WTC11 (cell line): ENCODE measurements at regions not wholly inside any gene's neighbourhood (a gene's known extent, or its start where the extent isn't known, plus 50 kb on each side); places are given as distances from the start of the nearest gene placed in this dataset.

Experiments used
- ATAC-seq: fragments of 200-7000 bp; cut with Tn5 transposase; 2 replicates; pipeline ENCODE4 v1.10.0; 2021; ENCODE audit warnings: mild to moderate bottlenecking, moderate library complexity
- CTCF ChIA-PET: fragments of 300-600 bp; sonication (Branson Sonifier 250); formaldehyde crosslinking; loops from one replicate; lab custom pipeline; 2021; ENCODE audit warnings: antibody characterized with exemption; lab: Charles Lee
- POLR2A ChIA-PET: fragments of 350-600 bp; sonication (Branson Sonifier 250); formaldehyde crosslinking; loops from one replicate; lab custom pipeline; 2021; ENCODE audit warnings: antibody characterized with exemption; lab: Charles Lee
- DNase-seq: peaks from one replicate; pipeline ENCODE4 v3.0.0; 2021; ENCODE audit warnings: low spot score
- H3K27ac Mint-ChIP-seq: 2 replicates; pipeline ENCODE4 v1.8.0; 2021; ENCODE audit warnings: mixed read lengths
- H3K27me3 Mint-ChIP-seq: 2 replicates; pipeline ENCODE4 v1.8.0; 2021; ENCODE audit warnings: low read depth, mild to moderate bottlenecking, moderate library complexity, mixed read lengths
- H3K36me3 Mint-ChIP-seq: 2 replicates; pipeline ENCODE4 v1.8.0; 2021; ENCODE audit warnings: mixed read lengths
- H3K4me1 Mint-ChIP-seq: 2 replicates; pipeline ENCODE4 v1.8.0; 2022; ENCODE audit warnings: mixed read lengths
- H3K4me3 Mint-ChIP-seq: 2 replicates; pipeline ENCODE4 v1.8.0; 2021; ENCODE audit warnings: mild to moderate bottlenecking, moderate library complexity, mixed read lengths
- H3K9me3 Mint-ChIP-seq: 2 replicates; pipeline ENCODE4 v1.8.0; 2021; ENCODE audit warnings: mixed read lengths
- AFF4 ChIP-seq: sonication (generic); formaldehyde crosslinking; IDR thresholded peaks from 2 replicates; pipeline ENCODE4 v1.8.1; 2023; ENCODE audit warnings: mild to moderate bottlenecking, missing genetic modification reagents, borderline replicate concordance
- CREB1 ChIP-seq: sonication (generic); formaldehyde crosslinking; IDR thresholded peaks from 2 replicates; pipeline ENCODE4 v1.8.0; 2023; ENCODE audit warnings: mild to moderate bottlenecking, missing genetic modification reagents
- CREM ChIP-seq: sonication (generic); formaldehyde crosslinking; IDR thresholded peaks from 2 replicates; pipeline ENCODE4 v1.8.1; 2022; ENCODE audit warnings: mild to moderate bottlenecking, missing genetic modification reagents, moderate library complexity
- FOXK1 ChIP-seq: sonication (generic); formaldehyde crosslinking; IDR thresholded peaks from 2 replicates; pipeline ENCODE4 v1.8.0; 2022; ENCODE audit warnings: mild to moderate bottlenecking, moderate library complexity, missing genetic modification reagents
- NFATC4 ChIP-seq: fragments of 250-450 bp; sonication (Bioruptor Pico); IDR thresholded peaks from 2 replicates; pipeline ENCODE4 v1.9.0; 2021; ENCODE audit warnings: mild to moderate bottlenecking
- NFYB ChIP-seq: sonication (generic); formaldehyde crosslinking; conservative IDR thresholded peaks from 2 replicates; pipeline ENCODE4 v1.8.0; 2022; ENCODE audit warnings: low read depth, missing genetic modification reagents
- OVOL2 ChIP-seq: fragments of 250-450 bp; sonication (Bioruptor Pico); IDR thresholded peaks from 2 replicates; pipeline ENCODE4 v1.9.0; 2021; ENCODE audit warnings: mild to moderate bottlenecking, borderline replicate concordance
- SMAD3 ChIP-seq: sonication (generic); formaldehyde crosslinking; IDR thresholded peaks from 2 replicates; pipeline ENCODE4 v1.8.0; 2022; ENCODE audit warnings: missing genetic modification reagents, mild to moderate bottlenecking, borderline replicate concordance
- SP1 ChIP-seq: sonication (generic); formaldehyde crosslinking; conservative IDR thresholded peaks from 2 replicates; pipeline ENCODE4 v1.8.1; 2022; ENCODE audit warnings: missing genetic modification reagents
- TEAD4 ChIP-seq: sonication (generic); formaldehyde crosslinking; IDR thresholded peaks from 2 replicates; pipeline ENCODE4 v1.8.0; 2022; ENCODE audit warnings: mild to moderate bottlenecking, missing genetic modification reagents
- ZBTB21 ChIP-seq: sonication (generic); formaldehyde crosslinking; IDR thresholded peaks from 2 replicates; pipeline ENCODE4 v1.8.1; 2023; ENCODE audit warnings: mild to moderate bottlenecking, missing genetic modification reagents, borderline replicate concordance
- ZNF121 ChIP-seq: sonication (generic); formaldehyde crosslinking; IDR thresholded peaks from 2 replicates; pipeline ENCODE4 v1.8.0; 2023; ENCODE audit warnings: missing genetic modification reagents
- ZNF138 ChIP-seq: sonication (generic); formaldehyde crosslinking; conservative IDR thresholded peaks from 2 replicates; pipeline ENCODE4 v1.8.1; 2022; ENCODE audit warnings: mild to moderate bottlenecking, moderate library complexity, missing genetic modification reagents
- ZNF232 ChIP-seq: sonication (generic); formaldehyde crosslinking; IDR thresholded peaks from 2 replicates; pipeline ENCODE4 v1.8.0; 2022; ENCODE audit warnings: mild to moderate bottlenecking, missing genetic modification reagents
- ZNF317 ChIP-seq: sonication (generic); formaldehyde crosslinking; IDR thresholded peaks from 2 replicates; pipeline ENCODE4 v1.8.1; 2023; ENCODE audit warnings: low read depth, mild to moderate bottlenecking, moderate library complexity, missing genetic modification reagents, borderline replicate concordance
- ZNF425 ChIP-seq: fragments of 250-450 bp; sonication (Bioruptor Pico); conservative IDR thresholded peaks from 2 replicates; pipeline ENCODE4 v1.9.0; 2021; ENCODE audit warnings: mild to moderate bottlenecking
- ZSCAN18 ChIP-seq: fragments of 250-450 bp; sonication (Bioruptor Pico); IDR thresholded peaks from 2 replicates; pipeline ENCODE4 v2.1.2; 2022; ENCODE audit warnings: mild to moderate bottlenecking, moderate library complexity
- TF ChIP-seq, protein P1 (sequence below): sonication (generic); formaldehyde crosslinking; IDR thresholded peaks from 2 replicates; pipeline ENCODE4 v1.8.0; 2022; ENCODE audit warnings: mild to moderate bottlenecking, missing genetic modification reagents
- TF ChIP-seq, protein P2 (sequence below): sonication (generic); formaldehyde crosslinking; IDR thresholded peaks from 2 replicates; pipeline ENCODE4 v1.8.0; 2023; ENCODE audit warnings: missing genetic modification reagents
- TF ChIP-seq, protein P3 (sequence below): sonication (generic); formaldehyde crosslinking; IDR thresholded peaks from 2 replicates; pipeline ENCODE4 v1.8.0; 2022; ENCODE audit warnings: mild to moderate bottlenecking, missing genetic modification reagents
- TF ChIP-seq, protein P4 (sequence below): sonication (generic); formaldehyde crosslinking; IDR thresholded peaks from 2 replicates; pipeline ENCODE4 v1.8.1; 2023; ENCODE audit warnings: mild to moderate bottlenecking, moderate library complexity, missing genetic modification reagents

- TF ChIP-seq CREM (CRISPR knock-in tag): no peak
Observed at GRCh38 chr1:189783456-189783855, 694.2 kb downstream of the BRINP3 start (continued).

- H3K4me3 Mint-ChIP-seq: no peak overlapping the region
- peaks cover 10% of the 10 kb centered on the region for H3K4me1 Mint-ChIP-seq
- peaks cover 4% of the 10 kb centered on the region for H3K9me3 Mint-ChIP-seq
- CTCF ChIA-PET: no interaction called here
- H3K27ac Mint-ChIP-seq: no peak overlapping the region
- no peaks in the 10 kb centered on the region for H3K27me3 Mint-ChIP-seq
- ATAC-seq: no peak
- TF ChIP-seq AFF4 (CRISPR knock-in tag) (no peak), CREB1 (no peak), TEAD4 (CRISPR knock-in tag) (no peak), ZNF138 (CRISPR knock-in tag) (no peak), ZSCAN18 (no peak), SMAD3 (CRISPR knock-in tag) (no peak), ZNF317 (CRISPR knock-in tag) (no peak), OVOL2 (CRISPR knock-in tag) (no peak), ZNF232 (CRISPR knock-in tag) (no peak), NFATC4 (CRISPR knock-in tag) (no peak), ZBTB21 (no peak), ZNF121 (CRISPR knock-in tag) (no peak), SP1 (CRISPR knock-in tag) (no peak), FOXK1 (CRISPR knock-in tag) (no peak), NFYB (CRISPR knock-in tag) (no peak), ZNF425 (no peak)
- TF ChIP-seq, protein P1, sequence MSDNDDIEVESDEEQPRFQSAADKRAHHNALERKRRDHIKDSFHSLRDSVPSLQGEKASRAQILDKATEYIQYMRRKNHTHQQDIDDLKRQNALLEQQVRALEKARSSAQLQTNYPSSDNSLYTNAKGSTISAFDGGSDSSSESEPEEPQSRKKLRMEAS (CRISPR knock-in tag): no peak
- TF ChIP-seq, protein P2, sequence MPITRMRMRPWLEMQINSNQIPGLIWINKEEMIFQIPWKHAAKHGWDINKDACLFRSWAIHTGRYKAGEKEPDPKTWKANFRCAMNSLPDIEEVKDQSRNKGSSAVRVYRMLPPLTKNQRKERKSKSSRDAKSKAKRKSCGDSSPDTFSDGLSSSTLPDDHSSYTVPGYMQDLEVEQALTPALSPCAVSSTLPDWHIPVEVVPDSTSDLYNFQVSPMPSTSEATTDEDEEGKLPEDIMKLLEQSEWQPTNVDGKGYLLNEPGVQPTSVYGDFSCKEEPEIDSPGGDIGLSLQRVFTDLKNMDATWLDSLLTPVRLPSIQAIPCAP: no peak
- TF ChIP-seq, protein P3, sequence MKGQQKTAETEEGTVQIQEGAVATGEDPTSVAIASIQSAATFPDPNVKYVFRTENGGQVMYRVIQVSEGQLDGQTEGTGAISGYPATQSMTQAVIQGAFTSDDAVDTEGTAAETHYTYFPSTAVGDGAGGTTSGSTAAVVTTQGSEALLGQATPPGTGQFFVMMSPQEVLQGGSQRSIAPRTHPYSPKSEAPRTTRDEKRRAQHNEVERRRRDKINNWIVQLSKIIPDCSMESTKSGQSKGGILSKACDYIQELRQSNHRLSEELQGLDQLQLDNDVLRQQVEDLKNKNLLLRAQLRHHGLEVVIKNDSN (CRISPR knock-in tag): no peak
- TF ChIP-seq, protein P4, sequence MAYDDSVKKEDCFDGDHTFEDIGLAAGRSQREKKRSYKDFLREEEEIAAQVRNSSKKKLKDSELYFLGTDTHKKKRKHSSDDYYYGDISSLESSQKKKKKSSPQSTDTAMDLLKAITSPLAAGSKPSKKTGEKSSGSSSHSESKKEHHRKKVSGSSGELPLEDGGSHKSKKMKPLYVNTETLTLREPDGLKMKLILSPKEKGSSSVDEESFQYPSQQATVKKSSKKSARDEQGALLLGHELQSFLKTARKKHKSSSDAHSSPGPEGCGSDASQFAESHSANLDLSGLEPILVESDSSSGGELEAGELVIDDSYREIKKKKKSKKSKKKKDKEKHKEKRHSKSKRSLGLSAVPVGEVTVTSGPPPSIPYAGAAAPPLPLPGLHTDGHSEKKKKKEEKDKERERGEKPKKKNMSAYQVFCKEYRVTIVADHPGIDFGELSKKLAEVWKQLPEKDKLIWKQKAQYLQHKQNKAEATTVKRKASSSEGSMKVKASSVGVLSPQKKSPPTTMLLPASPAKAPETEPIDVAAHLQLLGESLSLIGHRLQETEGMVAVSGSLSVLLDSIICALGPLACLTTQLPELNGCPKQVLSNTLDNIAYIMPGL (CRISPR knock-in tag): no peak
- no peaks in the 10 kb centered on the region for H3K36me3 Mint-ChIP-seq
- no peak for DNase-seq
- POLR2A ChIA-PET: no interaction called here
Observed at GRCh38 chr1:189786761-189787160, 690.9 kb downstream of the BRINP3 start.
